Esophagus muscularis mucosa (tissue), 4 donors: ENCODE measurements at regions not wholly inside any gene's neighbourhood (a gene's known extent, or its start where the extent isn't known, plus 50 kb on each side); places are given as distances from the start of the nearest gene placed in this dataset.

Experiments
- CTCF ChIP-seq, 3 experiments: fragments of 200-600 bp in 2 of 3; fragments of 450-650 bp in 1 of 3; sonication (generic) in 2 of 3; IDR thresholded peaks; one replicate each; pipeline ENCODE4 v1.5.1; 2017 to 2019; ENCODE audit warnings: antibody characterized with exemption in 3 of 3, mild to moderate bottlenecking in 2 of 3, moderate library complexity in 1 of 3
- EP300 ChIP-seq: sonication (generic); formaldehyde crosslinking; IDR thresholded peaks from one replicate; pipeline ENCODE4 v1.6.1; 2017; ENCODE audit warnings: antibody characterized with exemption
- POLR2A ChIP-seq: fragments of 450-650 bp; IDR thresholded peaks from one replicate; pipeline ENCODE4 v1.6.1; 2017; ENCODE audit warnings: antibody characterized with exemption, moderate library complexity, mild to moderate bottlenecking, low read depth
- POLR2AphosphoS5 ChIP-seq, 2 donors: sonication (generic); formaldehyde crosslinking; IDR thresholded peaks; one replicate each; pipeline ENCODE4 v1.6.1; 2017; ENCODE audit warnings: antibody characterized with exemption in 2 of 2

- TF ChIP-seq POLR2AphosphoS5 (IDR thresholded peaks at IDR 0.05) (no peak), CTCF (IDR thresholded peaks at IDR 0.05) (no peak), POLR2A (no peak), EP300 (no peak)
Measured at GRCh38 chr9:78393932-78394331, 97.0 kb downstream of the PSAT1 start.
